GM19328 (cell line): ENCODE measurements at regions not wholly inside any gene's neighbourhood (a gene's known extent, or its start where the extent isn't known, plus 50 kb on each side); places are given as distances from the start of the nearest gene placed in this dataset.
A peak's percentile ranks its signal among the peaks of the same experiment; 100 is the strongest.

Experiments used
- ATAC-seq: cut with Tn5 transposase; IDR thresholded peaks from one replicate; pipeline ENCODE4 v1.9.1; 2021; ENCODE audit warnings: mild to moderate bottlenecking, moderate library complexity; ENCODE audit not compliant: unreplicated experiment

GRCh38 chr1:224504297-224505041 lies 69.9 kb upstream of the WDR26 start:
- ATAC-seq: no peak

DNA sequence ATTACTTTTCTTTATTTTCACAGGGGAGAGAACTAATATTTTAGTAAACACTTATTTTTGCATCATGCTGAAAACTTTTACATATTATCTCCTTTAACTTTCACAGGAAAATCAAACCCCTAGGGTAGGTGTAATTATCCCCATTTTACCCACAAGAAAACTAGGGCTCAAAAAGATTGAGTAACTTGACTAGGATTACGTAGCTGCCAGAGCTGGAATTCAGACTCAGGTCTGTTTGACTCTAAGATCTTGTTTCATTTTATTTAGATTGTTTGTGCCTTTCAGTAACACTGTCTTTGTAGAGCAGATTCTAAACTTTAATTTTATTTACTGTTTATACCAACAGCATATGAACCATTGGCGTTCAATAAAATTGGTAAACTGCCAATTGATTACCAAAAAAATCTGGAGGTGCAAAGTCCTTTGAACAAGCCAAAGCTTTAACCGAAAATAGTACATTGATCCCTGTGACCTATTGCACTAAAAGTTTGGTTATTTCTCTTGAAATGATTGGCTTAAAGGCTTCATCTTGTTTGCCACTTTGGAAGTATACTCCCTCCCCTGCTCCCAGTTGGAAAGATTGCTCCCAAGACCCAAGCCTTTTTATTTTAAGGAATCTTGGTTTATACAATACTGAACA lies 71.0 kb upstream of the WDR26 start:
- no peak for ATAC-seq

GRCh38 chr1:224506141-224506814 lies 71.7 kb upstream of the WDR26 start:
- no peak for ATAC-seq

DNA sequence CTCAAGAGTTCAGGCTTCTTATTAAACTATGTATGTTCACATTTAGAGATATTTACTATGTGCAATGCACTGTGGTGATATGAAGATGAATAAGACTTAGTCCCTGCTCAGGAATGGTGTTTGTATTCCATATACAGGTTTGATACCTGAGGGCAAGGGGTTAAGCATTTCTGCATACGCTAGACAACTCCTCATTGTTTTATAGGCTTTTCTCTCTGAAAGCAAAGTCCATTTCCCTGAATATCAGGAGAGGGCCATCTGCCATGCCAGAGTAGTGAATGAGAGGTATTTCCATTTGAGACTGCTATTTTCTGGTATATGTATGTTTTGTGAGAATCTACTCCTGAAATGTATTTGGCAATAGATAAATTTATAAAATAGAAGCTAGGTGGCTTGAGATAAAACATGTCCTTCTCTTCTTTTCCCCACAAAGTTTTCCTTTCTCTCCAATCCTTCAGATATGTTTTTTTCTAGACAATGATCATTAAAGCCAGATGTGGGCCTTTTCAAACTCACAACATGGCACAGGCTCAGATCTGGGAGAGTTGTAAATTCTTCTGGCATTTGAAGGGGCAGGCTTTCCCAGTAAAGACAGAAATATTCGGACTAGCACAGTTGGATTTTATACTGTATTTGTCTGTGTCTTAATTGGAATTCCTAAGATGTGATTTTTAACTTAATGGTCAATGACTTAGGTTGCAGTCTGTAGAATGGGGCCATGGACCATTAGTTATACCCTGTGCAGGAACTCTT lies 73.3 kb upstream of the WDR26 start:
- no peak for ATAC-seq

DNA sequence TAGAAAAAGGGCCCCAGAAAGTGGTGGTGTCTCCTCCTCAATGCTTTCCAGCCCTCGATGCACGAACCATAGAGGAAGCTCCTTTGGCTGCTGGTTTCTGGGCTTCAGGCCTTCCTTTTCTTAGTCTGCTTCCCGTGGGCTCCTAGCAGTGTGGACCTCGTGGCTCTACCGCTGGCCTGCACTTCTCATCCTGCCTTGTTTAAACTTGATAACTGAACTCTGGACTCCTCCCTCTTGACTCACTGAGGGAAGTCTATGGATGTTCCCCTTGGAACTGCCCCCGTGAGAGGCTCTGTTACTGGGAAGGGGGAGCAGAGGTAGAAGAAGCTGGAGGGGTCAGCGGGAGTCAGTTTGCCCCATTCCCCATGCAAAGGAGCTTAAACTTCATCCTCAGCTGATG lies 75.3 kb upstream of the WDR26 start:
- ATAC-seq: no peak

- no peak for ATAC-seq
These were observed 76.5 kb upstream of the WDR26 start for GRCh38 chr1:224510880-224511645.

- no peak for ATAC-seq
These were observed 78.1 kb upstream of the WDR26 start for GRCh38 chr1:224512600-224513151.

DNA sequence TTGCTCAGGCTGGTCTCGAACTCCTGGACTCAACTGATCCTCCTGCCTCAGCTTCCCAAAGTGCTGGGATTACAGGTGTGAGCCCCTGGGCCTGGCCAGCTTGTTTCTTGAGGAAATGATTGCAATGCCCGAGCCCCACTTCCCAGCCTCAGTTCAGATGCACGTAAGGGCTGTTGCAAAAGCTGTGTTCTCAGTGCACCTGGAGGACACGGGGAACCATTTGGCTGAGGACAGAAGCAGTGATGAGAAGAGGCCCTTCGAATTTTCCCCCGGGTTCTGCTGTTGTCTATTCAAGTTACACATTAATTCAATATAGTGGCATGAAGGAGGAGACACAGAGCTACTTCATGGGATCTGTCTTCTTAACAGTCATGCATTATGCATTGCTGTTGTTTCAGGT lies 78.8 kb upstream of the WDR26 start:
- no peak for ATAC-seq

- peak; percentile 83 for ATAC-seq
These were observed 79.2 kb upstream of the WDR26 start for GRCh38 chr1:224513787-224514209.

GRCh38 chr1:224517171-224517570 lies 82.6 kb upstream of the WDR26 start:
- no peak for ATAC-seq

DNA sequence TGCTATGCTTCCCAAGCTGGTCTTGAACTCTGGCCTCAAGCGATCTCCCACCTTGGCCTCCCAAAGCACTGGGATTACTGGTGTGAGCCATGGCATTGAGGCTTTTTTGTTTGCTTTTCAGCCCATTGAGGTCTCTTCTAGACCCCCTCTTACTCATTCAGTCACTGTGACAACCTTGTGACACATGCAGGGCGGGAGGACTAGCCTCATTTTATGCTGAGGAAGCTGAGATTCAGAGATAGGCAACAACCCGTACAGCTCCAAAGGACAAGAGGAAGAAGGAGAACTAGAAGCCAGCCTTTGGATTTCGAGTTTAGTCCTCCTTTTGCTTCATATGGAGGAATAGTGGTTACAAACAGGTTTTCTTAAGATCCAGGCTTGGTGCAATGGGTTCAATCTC lies 83.9 kb upstream of the WDR26 start:
- no peak for ATAC-seq

GRCh38 chr1:224519874-224520273 lies 85.3 kb upstream of the WDR26 start:
- ATAC-seq: no peak

DNA sequence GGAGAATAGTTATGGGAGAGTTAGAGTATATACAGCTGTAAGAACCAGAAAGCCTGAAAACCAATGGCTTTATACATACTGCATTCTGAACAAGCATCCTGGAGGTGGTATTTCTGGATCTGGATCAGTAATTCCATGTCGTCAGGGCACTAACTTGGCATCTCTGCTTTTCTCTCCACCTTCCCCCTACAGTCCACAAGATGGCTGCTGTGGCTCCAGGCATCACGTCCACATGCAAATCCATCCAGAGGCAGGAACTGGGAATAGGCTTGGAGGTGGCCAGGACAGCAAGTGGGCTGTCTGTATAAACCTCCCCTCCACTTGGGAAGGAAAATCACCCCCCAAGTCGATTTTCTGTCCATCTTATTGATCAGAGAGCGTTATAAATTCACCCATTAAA lies 86.2 kb upstream of the WDR26 start:
- no peak for ATAC-seq

- ATAC-seq: no peak
These were observed 87.5 kb upstream of the WDR26 start for GRCh38 chr1:224521904-224522734.

DNA sequence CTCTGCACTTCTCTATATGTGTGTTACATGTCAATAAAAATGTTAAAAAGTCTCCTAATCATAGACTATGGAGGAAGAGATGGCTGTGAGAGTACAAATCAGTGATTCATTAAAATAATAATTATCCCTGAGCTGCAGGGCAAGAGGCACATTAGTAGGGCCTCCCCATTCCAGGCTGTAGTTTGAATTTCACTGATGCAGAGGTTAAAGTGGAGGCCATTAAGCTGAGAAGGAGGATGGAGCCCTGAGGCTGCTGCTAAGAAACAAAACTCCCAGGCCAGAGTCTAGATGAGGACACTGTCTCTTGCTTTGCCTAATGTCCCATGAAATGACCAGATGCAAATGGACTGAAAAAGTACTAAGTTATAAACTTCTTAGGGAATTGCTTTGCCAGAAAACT lies 89.1 kb upstream of the WDR26 start:
- no peak for ATAC-seq

- ATAC-seq: no peak
These were observed 90.1 kb upstream of the WDR26 start for GRCh38 chr1:224524679-224525078.

DNA sequence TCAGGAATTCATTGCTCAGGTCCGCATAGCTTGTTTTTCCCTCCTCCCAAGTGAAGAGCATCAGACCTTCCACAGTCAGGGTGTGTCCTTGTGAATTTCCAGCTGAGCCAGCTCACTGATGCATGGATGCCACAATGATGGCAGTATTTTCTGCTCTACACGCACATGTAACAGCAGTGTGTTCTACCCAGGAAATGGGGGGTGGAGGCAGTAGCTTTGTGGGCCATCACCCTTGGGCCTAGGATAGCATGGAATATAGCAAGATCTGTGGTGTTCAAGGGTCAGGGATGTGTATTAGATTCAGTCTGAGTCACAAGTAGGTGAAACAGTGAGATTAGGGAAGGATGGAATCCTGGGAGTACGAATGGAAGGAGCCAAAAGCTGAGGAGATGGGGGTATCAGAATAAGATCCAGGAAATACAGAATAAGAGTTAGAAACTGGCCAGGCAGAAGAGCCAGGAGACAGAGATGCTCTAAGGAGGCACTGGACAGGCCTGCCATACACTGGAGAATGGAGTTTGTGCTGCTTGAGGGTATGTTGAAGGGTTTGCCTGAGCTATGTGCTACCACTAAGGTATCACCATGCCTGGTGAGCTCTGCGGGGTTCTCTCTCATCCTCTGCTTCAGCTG lies 90.6 kb upstream of the CNIH3 start:
- ATAC-seq: no peak

GRCh38 chr1:224526771-224527170 lies 89.3 kb upstream of the CNIH3 start:
- ATAC-seq: no peak

DNA sequence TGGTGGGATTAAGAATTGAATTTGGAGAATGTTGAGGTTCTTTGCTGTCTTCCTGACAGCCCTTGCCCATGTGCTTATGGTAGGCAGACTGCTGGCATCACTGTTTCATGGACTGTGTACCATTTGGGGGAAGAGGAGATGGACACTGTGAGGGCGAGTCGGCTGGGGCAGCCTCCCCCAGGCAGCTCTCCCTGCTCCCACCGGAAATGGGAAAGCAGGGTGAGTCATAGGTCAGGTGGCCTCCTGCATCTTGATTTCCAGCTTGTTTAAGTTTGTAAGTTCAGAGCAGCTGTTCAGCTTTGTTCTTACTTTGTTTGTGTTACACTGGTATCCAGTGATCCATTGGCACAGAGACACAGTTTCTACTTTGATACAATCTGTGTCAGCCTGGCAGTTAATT lies 87.2 kb upstream of the CNIH3 start:
- ATAC-seq: no peak
